ENCODE measurements at regions not wholly inside any gene's neighbourhood (a gene's known extent, or its start where the extent isn't known, plus 50 kb on each side); places are given as distances from the start of the nearest gene placed in this dataset.

GRCh38 chr2:30331869-30332268, 100.5 kb downstream of the LBH start:
- H3K4me3 ChIP-seq = no peak overlapping the region
- peaks cover 0 to 13% (median 4%) of the 10 kb centered on the region in 3 donors for H3K4me1 ChIP-seq
- H3K9me3 ChIP-seq = no peaks in the 10 kb centered on the region
- 91 to 93% methylated on average over 7 of the region's 7 CpGs for WGBS, 2 donors (ENCODE audit: low coverage in 1 of 2)
- H3K27ac ChIP-seq = no peak overlapping the region
- no peaks in the 10 kb centered on the region for H3K36me3 ChIP-seq
- ATAC-seq = no peak
- H3K27me3 ChIP-seq = no peaks in the 10 kb centered on the region
- TF ChIP-seq POLR2A (IDR thresholded peaks at IDR 0.05) = no peak
- no peak for TF ChIP-seq POLR2AphosphoS5 (IDR thresholded peaks at IDR 0.05)
- no peak for TF ChIP-seq CTCF (IDR thresholded peaks at IDR 0.05)
- no peak for TF ChIP-seq EP300 (IDR thresholded peaks at IDR 0.05)

GRCh38 chr2:30332791-30333453, 101.6 kb downstream of the LBH start:
- TF ChIP-seq POLR2A (IDR thresholded peaks at IDR 0.05) (no peak), POLR2AphosphoS5 (IDR thresholded peaks at IDR 0.05) (no peak), CTCF (IDR thresholded peaks at IDR 0.05) (no peak), EP300 (IDR thresholded peaks at IDR 0.05) (no peak)

GRCh38 chr2:30334762-30335363, 103.5 kb downstream of the LBH start:
- no peak for ATAC-seq
- Histone ChIP-seq H3K36me3 (no peaks in the 10 kb centered on the region), H3K4me1 (peaks cover 0 to 13% (median 4%) of the 10 kb centered on the region in 3 donors), H3K9me3 (no peaks in the 10 kb centered on the region), H3K4me3 (no peak overlapping the region), H3K27ac (no peak overlapping the region), H3K27me3 (no peaks in the 10 kb centered on the region)
- 64 to 100% methylated on average over 1 of the region's 3 CpGs for WGBS, 2 donors (ENCODE audit: low coverage in 1 of 2)
- TF ChIP-seq POLR2AphosphoS5 (IDR thresholded peaks at IDR 0.05) (no peak), POLR2A (IDR thresholded peaks at IDR 0.05) (no peak), CTCF (IDR thresholded peaks at IDR 0.05) (no peak), EP300 (IDR thresholded peaks at IDR 0.05) (no peak)

More at GRCh38 chr2:30332791-30333453, 101.6 kb downstream of the LBH start:
- Histone ChIP-seq H3K36me3 (no peaks in the 10 kb centered on the region), H3K4me1 (peaks cover 0 to 13% (median 4%) of the 10 kb centered on the region in 3 donors), H3K27me3 (no peaks in the 10 kb centered on the region), H3K9me3 (no peaks in the 10 kb centered on the region), H3K4me3 (no peak overlapping the region), H3K27ac (no peak overlapping the region)
- no peak for ATAC-seq
- 83% methylated on average over 2 of the region's 4 CpGs; no CpG with 5 or more reads in 1 of the 2 donors for WGBS, 2 donors (ENCODE audit: low coverage in 1 of 2)

- no peak for ATAC-seq
- Histone ChIP-seq H3K27ac (no peak overlapping the region), H3K36me3 (no peaks in the 10 kb centered on the region), H3K9me3 (no peaks in the 10 kb centered on the region), H3K4me1 (peaks cover 0 to 13% (median 4%) of the 10 kb centered on the region in 3 donors), H3K27me3 (no peaks in the 10 kb centered on the region), H3K4me3 (no peak overlapping the region)
- WGBS, 2 donors (ENCODE audit: low coverage in 1 of 2) = 43 to 88% methylated on average over 1 of the region's 2 CpGs
- TF ChIP-seq POLR2AphosphoS5 (IDR thresholded peaks at IDR 0.05) (no peak), POLR2A (IDR thresholded peaks at IDR 0.05) (no peak), EP300 (IDR thresholded peaks at IDR 0.05) (no peak), CTCF (IDR thresholded peaks at IDR 0.05) (no peak)
Observed at GRCh38 chr2:30336084-30336483, 104.8 kb downstream of the LBH start.
